Urinary bladder (tissue), 3 donors: ENCODE measurements at regions not wholly inside any gene's neighbourhood (a gene's known extent, or its start where the extent isn't known, plus 50 kb on each side); places are given as distances from the start of the nearest gene placed in this dataset.
"Not testable (repeated sequence)": the region's sequence is repeated elsewhere in the genome, so short reads cannot be mapped to it uniquely, and the experiment has no call there.

Experiments used
- DNase-seq: peaks from one replicate; pipeline ENCODE4 v3.0.0-alpha.2; 2015; ENCODE audit errors: extremely low spot score
- H3K27ac ChIP-seq: one replicate; pipeline ENCODE4 v1.5.1; 2013; ENCODE audit warnings: low read depth, mild to moderate bottlenecking, moderate library complexity
- H3K36me3 ChIP-seq: one replicate; pipeline ENCODE4 v1.6.1; 2013; ENCODE audit warnings: mild to moderate bottlenecking, moderate library complexity; ENCODE audit not compliant: insufficient read depth
- H3K4me1 ChIP-seq: one replicate; pipeline ENCODE4 v1.6.1; 2013; ENCODE audit warnings: mild to moderate bottlenecking, moderate library complexity; ENCODE audit not compliant: insufficient read depth
- H3K4me3 ChIP-seq: one replicate; pipeline ENCODE4 v1.5.1; 2013; ENCODE audit warnings: low read depth, low read length
- WGBS: extraction: QIAGEN DNeasy Blood & Tissue Kit; methylation state at CpG from one replicate; pipeline ENCODE4 v1.1.7; 2013; 5-methylcytosine and 5-hydroxymethylcytosine counted together
- donor health status: healthy with polysubstance abuse.
- donor health status: healthy.

DNA sequence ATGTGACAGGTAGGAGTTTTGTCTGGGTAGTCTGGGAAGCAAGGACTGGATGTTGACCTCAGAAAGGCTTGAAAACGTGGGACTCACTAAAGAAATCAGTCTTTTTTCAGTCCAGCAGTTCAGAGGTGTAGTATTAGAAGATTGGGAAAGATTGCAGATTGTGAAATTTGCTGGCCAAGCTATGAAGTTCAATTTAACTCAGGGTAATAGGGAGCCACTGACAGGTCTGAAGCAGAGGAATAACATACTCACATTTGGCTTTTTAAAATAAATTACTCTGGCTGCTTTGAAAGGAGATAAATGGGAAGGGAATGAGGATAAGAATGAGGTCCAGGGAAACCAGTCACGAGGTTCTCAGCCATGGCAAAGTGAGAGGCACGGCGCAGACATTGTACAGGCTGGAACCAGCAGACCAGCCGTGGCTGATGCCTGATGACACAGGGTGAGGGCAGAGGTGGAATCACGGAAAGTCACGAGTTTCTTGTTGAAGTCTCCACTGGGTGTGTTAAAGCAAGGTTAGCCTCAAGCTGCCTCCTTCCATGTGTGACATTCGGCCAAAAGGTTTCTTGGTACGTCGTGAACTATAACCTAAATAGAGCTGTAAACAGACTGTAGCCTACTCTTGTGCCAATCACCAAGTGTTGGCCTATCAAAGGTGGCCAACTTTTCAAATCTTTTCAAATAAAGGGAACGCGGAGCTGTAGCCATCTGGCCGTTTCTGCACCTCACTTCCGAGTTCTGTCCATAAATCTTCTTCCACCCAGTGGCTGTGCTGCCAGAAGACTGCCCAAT is 377.6 kb downstream of the IRS2 start:
- Histone ChIP-seq H3K36me3 (no peaks in the 10 kb centered on the region), H3K4me1 (no peaks in the 10 kb centered on the region), H3K27ac (no peak overlapping the region), H3K4me3 (no peak overlapping the region)
- WGBS, result 79% methylated on average over 14 of the region's 14 CpGs
- DNase-seq, result no peak

DNA sequence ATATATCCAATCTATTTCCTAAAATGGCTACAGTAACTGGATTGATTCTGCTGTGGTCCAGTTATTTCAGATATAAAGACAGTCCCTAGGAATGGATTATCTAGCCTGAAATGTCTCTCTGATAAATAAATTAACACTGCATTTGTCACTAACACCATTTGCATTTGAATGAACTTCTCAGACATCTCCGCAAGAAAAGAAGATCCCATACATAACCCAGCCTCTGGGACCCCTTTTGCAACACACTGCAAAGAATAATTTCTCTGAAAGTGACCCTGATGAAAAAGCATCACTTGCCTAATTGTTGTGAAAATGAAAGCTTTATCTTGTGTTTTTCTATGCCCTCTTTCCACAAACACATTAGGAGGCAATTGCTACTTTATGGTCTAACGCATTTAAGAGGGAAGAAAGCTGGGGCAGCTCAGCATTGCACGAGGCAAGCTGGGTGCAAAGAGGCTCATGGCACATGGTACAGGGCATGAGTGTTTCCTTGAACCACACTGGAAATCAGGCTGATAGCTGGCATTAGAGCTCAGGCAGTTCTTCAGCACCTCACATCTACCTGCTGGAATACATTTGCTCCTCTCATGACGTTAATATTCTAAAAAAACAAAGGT is 379.9 kb downstream of the IRS2 start:
- DNase-seq, result no peak
- 80% methylated on average over 4 of the region's 4 CpGs for WGBS
- Histone ChIP-seq H3K27ac (no peak overlapping the region), H3K36me3 (no peaks in the 10 kb centered on the region), H3K4me1 (no peaks in the 10 kb centered on the region), H3K4me3 (no peak overlapping the region)

DNA sequence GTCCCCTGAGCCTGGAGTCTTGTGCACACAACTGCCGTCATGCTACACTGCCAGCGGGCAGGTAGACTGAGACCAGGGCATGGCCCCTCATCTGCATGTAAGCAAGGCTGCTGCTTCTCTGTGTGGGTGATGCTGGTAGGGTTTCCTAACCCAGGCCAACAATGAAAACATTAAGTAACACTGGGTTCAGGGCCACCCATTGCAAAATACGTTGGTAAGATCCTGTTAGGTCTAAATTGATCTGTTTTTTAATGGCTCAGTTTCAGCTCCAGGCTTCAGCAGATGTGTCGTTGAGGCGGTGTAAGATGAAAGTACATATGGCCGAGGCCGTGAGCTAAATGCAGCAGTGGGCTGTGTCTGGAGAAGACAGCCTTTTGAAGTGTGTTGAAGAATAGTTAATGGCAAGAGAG is 383.4 kb downstream of the IRS2 start:
- 75% methylated on average over 7 of the region's 7 CpGs for WGBS
- no peak overlapping the region for H3K27ac ChIP-seq
- H3K36me3 ChIP-seq, result no peaks in the 10 kb centered on the region
- H3K4me1 ChIP-seq, result no peaks in the 10 kb centered on the region
- no peak for DNase-seq
- H3K4me3 ChIP-seq, result no peak overlapping the region

DNA sequence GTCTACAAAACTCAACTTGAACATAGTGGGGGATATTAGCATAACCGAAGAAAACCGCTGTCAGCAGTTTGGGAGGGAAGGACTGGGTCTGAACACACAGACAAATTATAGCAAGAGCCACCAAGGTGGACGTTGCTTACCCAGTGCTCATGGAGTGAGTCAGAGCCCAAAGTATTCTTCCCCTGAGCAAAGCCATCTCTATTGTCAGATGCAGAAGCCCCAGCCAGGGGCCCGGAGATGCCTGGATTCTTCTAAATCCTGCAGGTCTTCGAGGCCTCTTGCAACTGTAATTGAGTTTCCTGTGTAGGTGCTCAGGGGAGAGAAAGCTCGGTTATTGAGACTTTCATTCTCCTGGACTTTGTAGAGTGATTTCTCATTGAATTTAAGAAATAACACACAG is 384.5 kb downstream of the IRS2 start:
- no peak overlapping the region for H3K4me3 ChIP-seq
- no peaks in the 10 kb centered on the region for H3K4me1 ChIP-seq
- WGBS, result 92% methylated on average over 6 of the region's 6 CpGs
- DNase-seq, result no peak
- no peaks in the 10 kb centered on the region for H3K36me3 ChIP-seq
- no peak overlapping the region for H3K27ac ChIP-seq

DNA sequence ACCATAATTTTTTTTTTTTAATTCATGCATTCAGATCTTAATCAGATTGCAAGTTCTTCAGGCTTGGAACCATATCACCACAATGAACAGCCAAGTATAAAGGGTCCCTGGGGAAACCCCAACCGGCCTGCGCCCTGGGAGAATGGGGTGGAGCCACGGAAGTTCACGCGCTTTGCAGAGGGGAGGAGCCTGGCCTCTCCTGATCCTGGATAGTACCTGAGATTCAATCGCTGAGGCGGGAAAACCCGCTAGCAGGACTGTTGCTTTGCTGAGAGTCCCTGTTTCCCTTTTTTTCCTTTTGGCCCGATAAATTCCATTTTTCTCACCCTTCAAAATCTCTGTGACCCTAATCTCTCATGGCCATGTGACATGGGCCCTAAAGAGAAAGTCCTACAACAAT is 385.1 kb downstream of the IRS2 start:
- no peak for DNase-seq
- no peaks in the 10 kb centered on the region for H3K36me3 ChIP-seq
- no peaks in the 10 kb centered on the region for H3K4me1 ChIP-seq
- no peak overlapping the region for H3K27ac ChIP-seq
- WGBS, result 84% methylated on average over 9 of the region's 9 CpGs
- no peak overlapping the region for H3K4me3 ChIP-seq

DNA sequence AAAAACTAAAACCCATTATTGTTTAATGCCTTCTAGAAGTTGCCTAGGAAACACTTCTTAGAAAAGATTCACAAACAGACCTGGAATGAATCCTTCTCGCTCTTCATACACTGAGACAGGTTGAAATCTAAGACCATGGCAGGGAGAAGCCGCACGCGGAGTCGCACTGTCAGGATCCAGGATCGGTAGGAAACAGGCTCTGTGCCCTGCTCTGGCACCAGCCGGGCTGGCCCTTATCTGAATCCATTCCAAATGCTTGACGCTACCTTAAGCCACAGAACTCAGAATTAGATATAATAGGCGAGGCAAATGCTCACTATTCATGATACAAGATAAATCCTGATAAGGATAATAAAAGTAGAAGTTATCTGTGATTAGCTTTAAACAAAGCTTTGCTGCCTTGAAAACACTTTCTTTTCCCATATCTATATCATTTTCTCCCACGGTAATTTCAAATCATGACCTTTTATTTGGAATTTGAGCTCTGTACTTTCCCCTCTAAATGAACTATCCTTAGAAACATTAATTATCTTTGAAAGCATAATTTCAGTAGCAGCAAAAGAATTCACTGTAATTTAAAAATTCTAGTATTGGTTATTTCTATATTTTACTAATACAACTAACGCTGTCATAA is 385.6 kb downstream of the IRS2 start:
- DNase-seq, result no peak
- Histone ChIP-seq H3K36me3 (no peaks in the 10 kb centered on the region), H3K4me3 (no peak overlapping the region), H3K4me1 (no peaks in the 10 kb centered on the region), H3K27ac (no peak overlapping the region)
- 31% methylated on average over 11 of the region's 11 CpGs for WGBS

DNA sequence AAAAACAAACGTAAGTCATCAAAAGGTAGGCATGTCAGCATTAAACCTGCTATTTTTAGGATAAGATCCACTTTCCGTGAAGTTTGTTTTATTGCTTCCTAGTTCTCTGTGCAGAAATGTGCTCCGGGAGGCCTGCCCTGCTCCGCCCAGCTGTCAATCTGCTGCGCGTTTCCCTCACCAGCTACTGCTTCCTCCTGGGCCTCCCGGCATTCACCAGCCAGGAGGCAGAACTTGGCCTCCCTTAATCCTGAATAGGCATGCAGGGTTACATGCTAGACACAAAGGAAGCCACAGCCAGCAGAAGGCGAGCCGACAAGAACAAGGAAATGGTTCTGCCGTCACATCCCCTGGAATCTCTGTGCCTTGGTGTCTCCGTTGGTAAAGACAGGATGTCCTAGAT is 386.2 kb downstream of the IRS2 start:
- Histone ChIP-seq H3K27ac (no peak overlapping the region), H3K4me1 (no peaks in the 10 kb centered on the region), H3K36me3 (no peaks in the 10 kb centered on the region), H3K4me3 (no peak overlapping the region)
- no peak for DNase-seq
- 31% methylated on average over 11 of the region's 11 CpGs for WGBS

DNA sequence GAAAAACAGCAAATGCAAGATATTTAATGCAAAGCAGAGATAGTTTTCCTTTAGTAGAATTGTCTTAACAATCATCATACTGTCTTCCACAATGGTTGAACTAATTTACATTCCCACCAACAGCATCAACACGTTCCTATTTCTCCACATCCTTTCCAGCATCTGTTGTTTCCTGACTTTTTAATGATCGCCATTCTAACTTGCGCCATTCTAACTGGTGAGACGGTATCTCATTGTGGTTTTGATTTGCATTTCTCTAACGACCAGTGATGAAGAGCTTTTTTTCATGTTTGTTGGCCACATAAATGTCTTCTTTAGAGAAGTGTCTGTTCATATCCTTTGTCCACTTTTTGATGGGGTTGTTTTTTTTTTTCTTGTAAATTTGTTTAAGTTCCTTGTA is 388.3 kb downstream of the IRS2 start:
- H3K4me1 ChIP-seq, H3K4me3 ChIP-seq, H3K36me3 ChIP-seq, DNase-seq, H3K27ac ChIP-seq: not testable (repeated sequence)
- WGBS, result 85% methylated on average over 5 of the region's 5 CpGs

DNA sequence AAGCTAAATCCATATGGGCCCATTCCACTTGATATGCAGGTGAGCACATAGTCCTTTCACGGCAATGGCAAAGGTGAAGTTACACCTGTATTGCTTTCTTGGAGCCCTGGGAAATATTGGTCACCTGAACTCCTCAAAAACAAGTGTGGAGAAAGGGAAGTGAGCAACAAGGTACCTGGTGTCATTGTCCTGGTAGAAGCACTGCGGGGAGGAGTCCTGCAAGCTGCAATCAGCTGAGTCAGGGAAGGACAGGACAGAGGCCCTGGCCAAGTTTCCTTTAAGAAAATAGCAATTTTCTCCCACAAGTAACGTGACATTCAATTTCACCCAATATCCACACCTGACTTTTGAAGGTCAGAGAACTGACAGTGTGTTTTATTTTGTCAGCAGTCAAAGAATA is 389.1 kb downstream of the IRS2 start:
- WGBS, result 89% methylated on average over 3 of the region's 3 CpGs
- no peak for DNase-seq
- Histone ChIP-seq H3K36me3 (no peaks in the 10 kb centered on the region), H3K27ac (no peak overlapping the region), H3K4me1 (no peaks in the 10 kb centered on the region), H3K4me3 (no peak overlapping the region)

DNA sequence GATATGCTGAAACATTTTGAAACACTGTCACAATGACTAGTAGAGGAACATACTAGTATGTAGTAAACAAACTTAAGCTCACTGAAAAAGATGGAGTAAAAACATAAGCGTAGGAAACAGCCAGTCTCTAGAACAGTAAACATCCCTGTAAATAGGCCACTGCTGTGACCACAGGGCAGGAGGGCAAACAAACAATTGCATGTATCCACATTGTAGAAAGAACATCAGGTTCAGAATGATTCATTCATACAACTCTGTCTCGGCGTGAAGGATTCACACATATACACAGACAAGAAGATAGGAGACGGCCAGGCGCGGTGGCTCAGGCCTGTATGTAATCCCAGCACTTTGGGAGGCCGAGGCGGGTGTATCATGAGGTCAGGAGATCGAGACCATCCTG is 390.1 kb downstream of the IRS2 start:
- Histone ChIP-seq H3K36me3 (no peaks in the 10 kb centered on the region), H3K4me1 (no peaks in the 10 kb centered on the region), H3K27ac (no peak overlapping the region), H3K4me3 (no peak overlapping the region)
- 86% methylated on average over 9 of the region's 9 CpGs for WGBS
- no peak for DNase-seq

DNA sequence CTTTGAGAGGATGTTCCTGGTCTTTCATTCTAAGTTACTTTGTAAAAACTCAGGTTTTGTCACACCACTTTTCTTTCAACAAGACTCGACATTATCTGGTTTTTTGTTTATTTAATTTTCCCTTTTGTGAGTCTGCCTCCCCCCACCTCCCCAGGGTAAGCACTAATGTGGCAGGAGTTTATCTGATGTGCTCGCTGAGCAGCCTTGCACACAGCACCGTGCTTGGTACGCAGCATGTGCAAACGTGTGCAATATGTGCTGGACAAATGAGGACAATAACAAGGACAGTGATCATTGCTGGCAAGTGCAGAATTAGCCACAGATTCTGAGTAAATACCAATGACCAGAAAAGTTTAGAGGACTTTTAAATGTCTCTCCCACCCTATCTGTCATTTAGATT is 391.4 kb downstream of the IRS2 start:
- H3K4me3 ChIP-seq, result no peak overlapping the region
- H3K36me3 ChIP-seq, result no peaks in the 10 kb centered on the region
- no peak overlapping the region for H3K27ac ChIP-seq
- WGBS, result 54% methylated on average over 5 of the region's 5 CpGs
- H3K4me1 ChIP-seq, result no peaks in the 10 kb centered on the region
- no peak for DNase-seq

DNA sequence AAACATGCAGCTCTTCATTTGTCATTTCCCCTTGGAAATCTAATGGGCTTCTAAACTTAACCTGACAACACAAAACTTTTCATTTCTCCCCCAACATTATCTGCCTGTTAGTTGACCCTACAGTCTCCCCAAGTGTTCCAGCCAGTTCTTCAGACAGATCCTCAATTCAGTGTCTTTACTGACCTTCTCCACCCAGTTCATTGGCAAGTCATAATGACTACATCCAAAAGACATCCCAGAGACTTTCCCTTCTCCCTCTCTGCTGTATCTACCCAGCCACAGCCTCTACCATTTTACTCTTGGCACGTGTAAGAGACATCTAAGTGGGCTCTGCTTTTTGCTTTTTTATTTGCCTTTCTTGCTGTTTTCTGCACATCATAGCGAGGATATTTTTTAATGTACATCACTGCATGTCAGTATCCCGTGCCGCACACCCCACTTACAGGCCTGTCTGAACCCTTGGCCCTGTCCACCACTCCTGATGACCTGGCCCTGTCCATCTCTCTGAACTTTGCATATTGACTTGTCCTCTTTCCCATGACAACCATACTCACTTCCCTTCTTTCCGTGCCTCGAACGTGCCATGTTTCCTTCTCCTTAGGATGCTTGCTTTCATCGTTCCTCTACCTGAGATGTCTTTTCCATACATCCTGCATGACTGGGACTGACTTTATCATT is 391.9 kb downstream of the IRS2 start:
- H3K27ac ChIP-seq, result no peak overlapping the region
- H3K36me3 ChIP-seq, result no peaks in the 10 kb centered on the region
- 90% methylated on average over 8 of the region's 8 CpGs for WGBS
- no peak overlapping the region for H3K4me3 ChIP-seq
- no peaks in the 10 kb centered on the region for H3K4me1 ChIP-seq
- no peak for DNase-seq

DNA sequence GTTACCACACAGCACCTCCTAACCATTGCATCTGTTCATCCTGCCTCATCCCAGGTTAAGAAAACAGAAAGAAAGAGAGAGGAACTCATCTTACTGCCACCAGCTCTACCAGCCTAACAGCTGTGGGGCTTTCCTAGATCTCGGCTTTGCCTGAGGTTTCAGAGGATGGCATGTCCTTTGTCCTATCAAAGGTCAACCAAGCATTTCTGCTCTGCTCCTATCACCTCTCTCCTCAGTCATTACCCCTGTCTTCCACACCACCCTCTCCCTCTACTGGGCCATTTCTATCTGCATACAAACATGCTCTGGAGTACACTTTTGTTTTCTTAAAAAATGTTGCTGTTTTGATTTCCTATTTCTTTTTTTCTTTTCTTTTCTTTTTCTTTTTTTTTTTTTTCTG is 393.3 kb downstream of the IRS2 start:
- no peak overlapping the region for H3K4me3 ChIP-seq
- no peak for DNase-seq
- WGBS, result 47% methylated on average over 1 of the region's 1 CpG

DNA sequence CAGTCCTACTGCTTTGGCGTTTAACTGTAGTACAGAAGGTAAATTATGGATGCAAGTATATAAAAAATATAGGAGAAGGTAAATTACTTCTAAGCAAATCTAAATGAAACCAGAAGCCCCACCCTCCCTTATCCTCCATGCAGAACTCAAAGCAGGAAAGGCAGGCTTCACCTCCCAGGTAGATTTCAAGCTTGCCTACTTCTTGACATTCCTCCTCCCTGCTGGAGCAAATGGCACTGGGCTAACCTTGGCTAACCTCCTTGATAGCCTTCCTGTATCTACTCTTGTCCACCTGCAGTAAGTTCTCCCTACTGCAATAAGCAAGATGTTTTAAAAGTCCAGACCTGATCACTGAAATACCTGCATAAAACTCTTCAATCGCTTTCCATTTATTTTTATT is 396.0 kb downstream of the IRS2 start:
- no peak overlapping the region for H3K4me3 ChIP-seq
- DNase-seq, result no peak
- H3K4me1 ChIP-seq, result no peaks in the 10 kb centered on the region
- no peak overlapping the region for H3K27ac ChIP-seq
- H3K36me3 ChIP-seq, result no peaks in the 10 kb centered on the region
- 95% methylated on average over 2 of the region's 2 CpGs for WGBS

More for the DNA sequence above, 393.3 kb downstream of the IRS2 start:
- Histone ChIP-seq H3K4me1 (no peaks in the 10 kb centered on the region), H3K27ac (no peak overlapping the region), H3K36me3 (no peaks in the 10 kb centered on the region)
